ENCODE measurements at regions not wholly inside any gene's neighbourhood (a gene's known extent, or its start where the extent isn't known, plus 50 kb on each side); places are given as distances from the start of the nearest gene placed in this dataset.
"Not testable (repeated sequence)": the region's sequence is repeated elsewhere in the genome, so short reads cannot be mapped to it uniquely, and the experiment has no call there.

DNA sequence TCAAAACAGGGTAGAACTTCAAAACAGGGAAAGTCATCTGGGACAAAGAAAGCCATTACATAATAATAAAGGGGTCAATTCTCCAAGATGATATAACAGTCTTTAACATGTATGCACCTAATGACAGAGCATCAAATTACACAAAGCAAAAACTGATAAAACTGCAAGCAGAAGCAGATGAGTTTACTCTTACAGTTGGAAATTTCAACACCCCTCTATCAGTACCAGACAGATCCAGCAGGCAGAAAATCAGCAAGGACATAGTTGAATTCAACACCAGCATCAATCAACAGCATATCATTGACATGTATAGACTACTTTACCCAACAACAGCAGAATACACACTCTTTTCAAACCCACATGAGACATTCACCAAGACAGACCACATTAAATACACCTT is 233.0 kb upstream of the NEBL start:
- no peak overlapping the region for H3K27ac Mint-ChIP-seq (ENCODE audit: unreplicated experiment)
- H3K36me3 Mint-ChIP-seq (ENCODE audit: unreplicated experiment): no peaks in the 10 kb centered on the region
- no peak for DNase-seq
- no peaks in the 10 kb centered on the region for H3K9me3 Mint-ChIP-seq (ENCODE audit: unreplicated experiment)
- no peak overlapping the region for H3K4me3 Mint-ChIP-seq (ENCODE audit: unreplicated experiment)
- TF ChIP-seq, protein P1, sequence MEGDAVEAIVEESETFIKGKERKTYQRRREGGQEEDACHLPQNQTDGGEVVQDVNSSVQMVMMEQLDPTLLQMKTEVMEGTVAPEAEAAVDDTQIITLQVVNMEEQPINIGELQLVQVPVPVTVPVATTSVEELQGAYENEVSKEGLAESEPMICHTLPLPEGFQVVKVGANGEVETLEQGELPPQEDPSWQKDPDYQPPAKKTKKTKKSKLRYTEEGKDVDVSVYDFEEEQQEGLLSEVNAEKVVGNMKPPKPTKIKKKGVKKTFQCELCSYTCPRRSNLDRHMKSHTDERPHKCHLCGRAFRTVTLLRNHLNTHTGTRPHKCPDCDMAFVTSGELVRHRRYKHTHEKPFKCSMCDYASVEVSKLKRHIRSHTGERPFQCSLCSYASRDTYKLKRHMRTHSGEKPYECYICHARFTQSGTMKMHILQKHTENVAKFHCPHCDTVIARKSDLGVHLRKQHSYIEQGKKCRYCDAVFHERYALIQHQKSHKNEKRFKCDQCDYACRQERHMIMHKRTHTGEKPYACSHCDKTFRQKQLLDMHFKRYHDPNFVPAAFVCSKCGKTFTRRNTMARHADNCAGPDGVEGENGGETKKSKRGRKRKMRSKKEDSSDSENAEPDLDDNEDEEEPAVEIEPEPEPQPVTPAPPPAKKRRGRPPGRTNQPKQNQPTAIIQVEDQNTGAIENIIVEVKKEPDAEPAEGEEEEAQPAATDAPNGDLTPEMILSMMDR (IDR thresholded peaks at IDR 0.05; ENCODE audit: partially characterized antibody, unreplicated experiment): no peak
- H3K4me1 Mint-ChIP-seq (ENCODE audit: low read depth, unreplicated experiment): no peaks in the 10 kb centered on the region
- no peaks in the 10 kb centered on the region for H3K27me3 Mint-ChIP-seq (ENCODE audit: unreplicated experiment)

DNA sequence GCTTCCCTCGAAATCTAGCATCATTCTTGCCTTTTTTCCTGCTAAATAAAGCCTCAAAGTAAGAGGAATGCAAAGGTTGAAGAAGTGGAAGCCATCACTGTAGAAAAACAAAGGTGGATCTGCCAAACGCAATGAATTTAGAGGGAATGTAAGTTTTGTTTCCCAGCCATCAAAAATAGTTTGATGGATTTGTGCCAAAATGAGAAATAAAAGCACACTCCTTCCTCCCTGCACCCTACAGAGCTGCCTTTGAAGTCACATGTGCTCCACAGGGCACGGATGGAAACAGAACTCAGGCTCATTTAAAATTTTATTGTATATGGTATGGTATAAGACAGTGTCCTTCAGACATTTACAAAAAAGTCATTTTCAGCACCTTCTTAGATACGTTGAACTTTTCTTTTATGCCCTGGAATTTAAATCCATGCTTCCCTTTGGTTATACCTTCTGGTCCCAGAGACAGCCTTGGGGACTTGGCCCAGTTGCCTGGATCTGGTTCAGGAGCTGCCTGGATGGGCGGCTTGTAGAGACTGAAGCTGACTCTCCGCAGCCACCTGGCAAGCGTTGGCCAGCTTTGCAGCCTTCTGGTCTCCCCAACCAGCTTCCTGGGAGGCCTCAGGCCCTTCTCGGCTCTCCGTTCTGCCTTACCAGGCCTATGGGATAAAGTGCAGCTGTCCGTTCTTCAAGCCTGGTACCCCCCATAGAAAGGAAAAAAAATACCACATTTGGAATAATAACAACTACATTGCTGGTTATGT is 228.5 kb upstream of the NEBL start:
- Mint-ChIP-seq H3K9me3 (ENCODE audit: unreplicated experiment) (no peaks in the 10 kb centered on the region), H3K36me3 (ENCODE audit: unreplicated experiment) (no peaks in the 10 kb centered on the region), H3K4me1 (ENCODE audit: low read depth, unreplicated experiment) (no peaks in the 10 kb centered on the region), H3K27ac (ENCODE audit: unreplicated experiment) (no peak overlapping the region), H3K4me3 (ENCODE audit: unreplicated experiment) (no peak overlapping the region), H3K27me3 (ENCODE audit: unreplicated experiment) (no peaks in the 10 kb centered on the region)
- TF ChIP-seq, protein P1 (IDR thresholded peaks at IDR 0.05; ENCODE audit: partially characterized antibody, unreplicated experiment): no peak
- no peak for DNase-seq

DNA sequence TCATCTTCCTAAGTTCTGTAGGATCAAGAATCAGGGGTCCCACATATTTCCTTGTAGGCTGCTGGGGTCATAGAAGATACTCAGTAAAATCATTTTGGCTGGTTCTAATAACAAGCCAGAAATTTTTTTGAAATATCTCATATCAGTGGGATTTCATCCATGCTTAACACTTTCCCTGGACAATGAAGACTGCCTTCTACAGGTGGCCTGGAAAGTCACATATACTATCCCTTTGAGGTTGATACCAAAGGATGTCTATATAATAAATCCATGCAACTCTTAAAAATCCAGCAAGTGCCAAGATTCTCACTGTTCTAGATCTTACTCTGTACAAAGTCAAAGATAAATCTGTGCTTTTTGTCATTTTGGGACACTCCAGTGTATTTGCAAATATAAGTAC is 225.8 kb upstream of the NEBL start:
- no peaks in the 10 kb centered on the region for H3K27me3 Mint-ChIP-seq (ENCODE audit: unreplicated experiment)
- no peaks in the 10 kb centered on the region for H3K36me3 Mint-ChIP-seq (ENCODE audit: unreplicated experiment)

DNA sequence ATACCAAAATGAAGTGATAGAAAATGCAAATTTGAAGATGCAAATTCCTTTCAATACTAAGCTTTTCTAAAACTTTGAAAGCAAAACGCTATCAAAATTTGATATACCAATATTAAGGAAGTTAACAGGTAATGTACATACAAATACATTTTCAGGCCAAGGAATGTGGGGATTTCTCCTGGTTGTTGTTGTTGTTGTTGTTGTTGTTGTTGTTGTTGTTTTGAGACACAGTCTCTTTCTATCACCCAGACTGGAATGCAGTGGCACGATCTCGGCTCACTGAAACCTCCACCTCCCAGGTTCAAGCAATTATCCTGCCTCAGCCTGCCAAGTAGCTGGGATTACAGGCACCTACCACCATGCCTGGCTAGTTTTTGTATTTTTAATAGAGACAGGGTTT is 224.7 kb upstream of the NEBL start:
- not testable (repeated sequence) for H3K4me1 Mint-ChIP-seq (ENCODE audit: low read depth, unreplicated experiment); H3K36me3 Mint-ChIP-seq (ENCODE audit: unreplicated experiment); DNase-seq; H3K27me3 Mint-ChIP-seq (ENCODE audit: unreplicated experiment); H3K27ac Mint-ChIP-seq (ENCODE audit: unreplicated experiment); H3K9me3 Mint-ChIP-seq (ENCODE audit: unreplicated experiment); H3K4me3 Mint-ChIP-seq (ENCODE audit: unreplicated experiment)

More for the DNA sequence above, 225.8 kb upstream of the NEBL start:
- DNase-seq: no peak
- H3K27ac Mint-ChIP-seq (ENCODE audit: unreplicated experiment): no peak overlapping the region
- TF ChIP-seq, protein P1 (IDR thresholded peaks at IDR 0.05; ENCODE audit: partially characterized antibody, unreplicated experiment): no peak
- no peaks in the 10 kb centered on the region for H3K4me1 Mint-ChIP-seq (ENCODE audit: low read depth, unreplicated experiment)
- H3K9me3 Mint-ChIP-seq (ENCODE audit: unreplicated experiment): no peaks in the 10 kb centered on the region
- H3K4me3 Mint-ChIP-seq (ENCODE audit: unreplicated experiment): no peak overlapping the region

DNA sequence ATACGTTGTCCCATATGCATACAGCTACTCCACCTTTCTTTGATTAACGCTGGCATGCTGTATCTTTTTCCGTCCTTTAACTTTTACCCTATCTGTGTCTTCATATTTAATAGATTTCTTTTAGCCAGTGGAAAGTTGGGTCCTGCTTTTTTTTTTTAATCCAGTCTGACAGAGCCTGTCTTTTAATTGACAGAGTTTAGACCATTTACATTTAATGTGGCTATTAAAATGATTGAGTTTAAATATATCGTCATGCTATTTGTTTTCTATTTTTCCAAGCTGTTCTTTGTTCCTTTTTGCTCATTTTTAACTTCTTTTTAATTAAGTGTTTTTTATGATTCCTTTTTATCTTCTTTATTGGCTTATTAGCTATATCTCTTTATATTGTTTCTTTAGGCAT is 217.6 kb upstream of the NEBL start:
- DNase-seq: no peak
- Mint-ChIP-seq H3K4me1 (ENCODE audit: low read depth, unreplicated experiment) (no peaks in the 10 kb centered on the region), H3K27ac (ENCODE audit: unreplicated experiment) (no peak overlapping the region), H3K36me3 (ENCODE audit: unreplicated experiment) (no peaks in the 10 kb centered on the region), H3K9me3 (ENCODE audit: unreplicated experiment) (no peaks in the 10 kb centered on the region), H3K4me3 (ENCODE audit: unreplicated experiment) (no peak overlapping the region), H3K27me3 (ENCODE audit: unreplicated experiment) (no peaks in the 10 kb centered on the region)
- TF ChIP-seq, protein P1 (IDR thresholded peaks at IDR 0.05; ENCODE audit: partially characterized antibody, unreplicated experiment): no peak
